Left ventricle myocardium inferior (tissue), 1 donor: ENCODE measurements at regions not wholly inside any gene's neighbourhood (a gene's known extent, or its start where the extent isn't known, plus 50 kb on each side); places are given as distances from the start of the nearest gene placed in this dataset.

Experiments used
- DNase-seq: peaks from one replicate; pipeline ENCODE4 v3.0.0-alpha.2; 2020
- H3K27ac ChIP-seq: fragments of 200-600 bp; replicated peaks from 2 replicates; pipeline ENCODE4 v1.8.0; 2021
- H3K27me3 ChIP-seq: fragments of 200-600 bp; 2 replicates; pipeline ENCODE4 v1.8.0; 2021; ENCODE audit warnings: low read depth
- H3K36me3 ChIP-seq: fragments of 200-600 bp; 2 replicates; pipeline ENCODE4 v1.8.0; 2021
- H3K4me1 ChIP-seq: fragments of 200-600 bp; 2 replicates; pipeline ENCODE4 v1.8.0; 2021
- H3K4me3 ChIP-seq: fragments of 200-600 bp; 2 replicates; pipeline ENCODE4 v1.8.0; 2021; ENCODE audit warnings: mild to moderate bottlenecking, moderate library complexity
- H3K9me3 ChIP-seq: fragments of 200-600 bp; replicated peaks from 2 replicates; pipeline ENCODE4 v1.8.0; 2021
- intact Hi-C: fragments of 100-400 bp; cut with micrococcal nuclease; formaldehyde crosslinking; loops from one replicate; pipeline ENCODE4 v1.11.0; 2022
- TF ChIP-seq, protein P1 (sequence below): fragments of 200-600 bp; IDR thresholded peaks from 2 replicates; pipeline ENCODE4 v1.8.0; 2021; ENCODE audit warnings: antibody characterized with exemption, mild to moderate bottlenecking, borderline replicate concordance
- donor health status: DM: no; HTN: yes; CAD: no; lungs with severe emphysema.

GRCh38 chr21:19013916-19014315 is 610.3 kb upstream of the TMPRSS15 start:
- Histone ChIP-seq H3K4me3 (no peak overlapping the region), H3K27ac (no peak overlapping the region), H3K4me1 (no peaks in the 10 kb centered on the region), H3K36me3 (no peaks in the 10 kb centered on the region), H3K9me3 (no peaks in the 10 kb centered on the region), H3K27me3 (no peaks in the 10 kb centered on the region)
- TF ChIP-seq, protein P1, sequence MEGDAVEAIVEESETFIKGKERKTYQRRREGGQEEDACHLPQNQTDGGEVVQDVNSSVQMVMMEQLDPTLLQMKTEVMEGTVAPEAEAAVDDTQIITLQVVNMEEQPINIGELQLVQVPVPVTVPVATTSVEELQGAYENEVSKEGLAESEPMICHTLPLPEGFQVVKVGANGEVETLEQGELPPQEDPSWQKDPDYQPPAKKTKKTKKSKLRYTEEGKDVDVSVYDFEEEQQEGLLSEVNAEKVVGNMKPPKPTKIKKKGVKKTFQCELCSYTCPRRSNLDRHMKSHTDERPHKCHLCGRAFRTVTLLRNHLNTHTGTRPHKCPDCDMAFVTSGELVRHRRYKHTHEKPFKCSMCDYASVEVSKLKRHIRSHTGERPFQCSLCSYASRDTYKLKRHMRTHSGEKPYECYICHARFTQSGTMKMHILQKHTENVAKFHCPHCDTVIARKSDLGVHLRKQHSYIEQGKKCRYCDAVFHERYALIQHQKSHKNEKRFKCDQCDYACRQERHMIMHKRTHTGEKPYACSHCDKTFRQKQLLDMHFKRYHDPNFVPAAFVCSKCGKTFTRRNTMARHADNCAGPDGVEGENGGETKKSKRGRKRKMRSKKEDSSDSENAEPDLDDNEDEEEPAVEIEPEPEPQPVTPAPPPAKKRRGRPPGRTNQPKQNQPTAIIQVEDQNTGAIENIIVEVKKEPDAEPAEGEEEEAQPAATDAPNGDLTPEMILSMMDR, result no peak
- intact Hi-C loops, result no loop called here
- no peak for DNase-seq

- no peaks in the 10 kb centered on the region for H3K9me3 ChIP-seq
- H3K27me3 ChIP-seq, result no peaks in the 10 kb centered on the region
- no peak for DNase-seq
- H3K36me3 ChIP-seq, result no peaks in the 10 kb centered on the region
- TF ChIP-seq, protein P1, result no peak
- no peak overlapping the region for H3K4me3 ChIP-seq
- no peak overlapping the region for H3K27ac ChIP-seq
- no peaks in the 10 kb centered on the region for H3K4me1 ChIP-seq
- intact Hi-C loops, result no loop called here
Measured at GRCh38 chr21:19018529-19018928, 614.9 kb upstream of the TMPRSS15 start.

DNA sequence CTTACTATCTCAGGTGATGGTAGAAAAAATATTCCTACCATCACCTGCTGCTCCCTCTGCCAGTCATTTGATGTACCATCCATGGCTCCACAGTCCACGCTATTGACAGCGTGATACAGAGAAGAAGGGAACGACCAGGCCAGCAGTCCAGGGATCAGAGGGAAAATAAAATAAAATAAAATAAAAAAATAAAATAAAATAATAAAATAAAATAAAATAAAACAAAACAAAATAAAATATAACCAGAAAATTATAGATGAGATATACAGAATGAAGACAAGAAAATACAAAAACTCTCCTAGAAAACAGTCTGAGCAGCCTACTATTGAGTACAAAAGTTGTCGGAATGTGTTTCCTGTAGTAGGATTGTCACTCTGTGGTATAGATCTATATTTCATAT is 619.4 kb upstream of the TMPRSS15 start:
- no peaks in the 10 kb centered on the region for H3K4me1 ChIP-seq
- H3K4me3 ChIP-seq, result no peak overlapping the region
- H3K9me3 ChIP-seq, result no peaks in the 10 kb centered on the region
- intact Hi-C loops, result no loop called here
- TF ChIP-seq, protein P1, result no peak
- H3K36me3 ChIP-seq, result no peaks in the 10 kb centered on the region
- no peaks in the 10 kb centered on the region for H3K27me3 ChIP-seq
- no peak for DNase-seq
- H3K27ac ChIP-seq, result no peak overlapping the region

DNA sequence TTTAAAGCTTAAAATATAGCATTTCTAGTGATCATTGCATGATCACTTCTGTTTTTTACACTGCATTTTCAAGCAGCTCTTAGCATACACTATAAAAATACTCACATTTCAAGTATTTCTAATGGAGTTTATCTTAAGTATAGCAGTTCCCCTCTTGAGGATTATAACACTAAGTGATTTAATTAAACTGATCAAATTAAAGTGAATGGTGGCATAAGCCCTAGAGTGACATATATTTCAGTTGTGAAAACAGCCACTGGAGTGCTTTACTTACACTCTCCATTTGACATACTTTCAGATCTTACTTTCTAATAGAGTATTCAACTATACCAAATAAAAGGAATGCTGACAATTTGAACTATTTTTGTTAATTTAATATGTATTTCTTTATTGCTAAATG is 623.3 kb upstream of the TMPRSS15 start:
- TF ChIP-seq, protein P1, result no peak
- no peaks in the 10 kb centered on the region for H3K9me3 ChIP-seq
- H3K27me3 ChIP-seq, result no peaks in the 10 kb centered on the region
- intact Hi-C loops, result no loop called here
- H3K4me1 ChIP-seq, result no peaks in the 10 kb centered on the region
- H3K4me3 ChIP-seq, result no peak overlapping the region
- DNase-seq, result no peak
- no peak overlapping the region for H3K27ac ChIP-seq
- H3K36me3 ChIP-seq, result no peaks in the 10 kb centered on the region

DNA sequence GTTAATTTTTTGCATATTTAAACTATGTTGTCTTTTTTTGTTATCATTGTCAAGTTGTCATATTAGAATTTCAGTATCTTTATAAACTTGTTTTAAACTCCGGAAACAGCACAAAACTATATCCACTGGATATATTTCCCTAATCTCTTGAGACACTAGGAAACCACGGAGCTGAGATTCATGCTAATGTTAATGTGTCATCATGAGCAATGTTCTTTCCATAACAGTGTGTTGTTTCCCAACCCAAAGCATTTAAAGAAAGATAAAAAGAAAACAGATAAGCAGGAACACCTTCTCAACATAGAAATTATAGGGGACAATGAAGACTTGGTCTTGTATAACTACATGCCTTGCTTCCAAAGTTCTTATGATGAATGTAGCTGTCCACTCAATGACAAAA is 626.2 kb upstream of the TMPRSS15 start:
- Histone ChIP-seq H3K4me3 (no peak overlapping the region), H3K9me3 (no peaks in the 10 kb centered on the region), H3K27ac (no peak overlapping the region), H3K4me1 (no peaks in the 10 kb centered on the region), H3K36me3 (no peaks in the 10 kb centered on the region), H3K27me3 (no peaks in the 10 kb centered on the region)
- intact Hi-C loops, result no loop called here
- DNase-seq, result no peak
- TF ChIP-seq, protein P1, result no peak

GRCh38 chr21:19031953-19032352 is 628.4 kb upstream of the TMPRSS15 start:
- Histone ChIP-seq H3K27ac (no peak overlapping the region), H3K4me3 (no peak overlapping the region), H3K4me1 (no peaks in the 10 kb centered on the region), H3K36me3 (no peaks in the 10 kb centered on the region), H3K27me3 (no peaks in the 10 kb centered on the region), H3K9me3 (no peaks in the 10 kb centered on the region)
- DNase-seq, result no peak
- TF ChIP-seq, protein P1, result no peak
- intact Hi-C loops, result no loop called here
